OCI-LY1 (cell line): ENCODE measurements at regions not wholly inside any gene's neighbourhood (a gene's known extent, or its start where the extent isn't known, plus 50 kb on each side); places are given as distances from the start of the nearest gene placed in this dataset.

Experiments
- H2AFZ ChIP-seq: fragments of 200-600 bp; sonication (generic), shearing (Covaris generic); 2 replicates; pipeline ENCODE4 v1.6.0; 2014; ENCODE audit warnings: antibody characterized with exemption, mild to moderate bottlenecking, low read length
- H3F3A ChIP-seq: fragments of 200-600 bp; sonication (generic), shearing (Covaris generic); 2 replicates; pipeline ENCODE4 v1.6.0; 2014; ENCODE audit warnings: mild to moderate bottlenecking, antibody characterized with exemption, low read length, moderate library complexity; ENCODE audit not compliant: insufficient read depth
- H3K27ac ChIP-seq: fragments of 200-600 bp; sonication (generic); 2 replicates; pipeline ENCODE4 v1.5.1; 2014; ENCODE audit warnings: low read length, mixed run types, mild to moderate bottlenecking, low read depth; ENCODE audit not compliant: poor library complexity, severe bottlenecking
- H3K27me3 ChIP-seq: fragments of 200-600 bp; sonication (generic); 2 replicates; pipeline ENCODE4 v1.6.0; 2014; ENCODE audit warnings: antibody characterized with exemption, mild to moderate bottlenecking, low read length, moderate library complexity; ENCODE audit not compliant: insufficient read depth
- H3K36me3 ChIP-seq: fragments of 200-600 bp; sonication (generic); 2 replicates; pipeline ENCODE4 v1.6.1; 2014; ENCODE audit warnings: mild to moderate bottlenecking, antibody characterized with exemption, low read length, moderate library complexity, mixed read lengths; ENCODE audit not compliant: insufficient read depth
- H3K4me1 ChIP-seq: fragments of 200-600 bp; sonication (generic); 2 replicates; pipeline ENCODE4 v1.5.1; 2014; ENCODE audit warnings: mild to moderate bottlenecking, low read length, moderate library complexity; ENCODE audit not compliant: insufficient read depth, severe bottlenecking
- H3K4me2 ChIP-seq: fragments of 200-600 bp; sonication (generic), shearing (Covaris generic); 2 replicates; pipeline ENCODE4 v1.6.1; 2014; ENCODE audit warnings: low read length
- H3K4me3 ChIP-seq: fragments of 200-600 bp; sonication (generic); 2 replicates; pipeline ENCODE4 v1.5.1; 2014; ENCODE audit warnings: low read length, low read depth, mild to moderate bottlenecking, mixed read lengths; ENCODE audit not compliant: poor library complexity, severe bottlenecking
- H3K79me2 ChIP-seq: fragments of 200-600 bp; shearing (Covaris generic); 2 replicates; pipeline ENCODE4 v1.6.1; 2016; ENCODE audit warnings: mixed run types, low read length, mixed read lengths; ENCODE audit not compliant: insufficient read depth
- H3K9ac ChIP-seq: fragments of 200-600 bp; sonication (generic), shearing (Covaris generic); 2 replicates; pipeline ENCODE4 v1.6.1; 2014; ENCODE audit warnings: mild to moderate bottlenecking, low read length, mixed read lengths
- H3K9me2 ChIP-seq: fragments of 200-600 bp; sonication (generic), shearing (Covaris generic); 2 replicates; pipeline ENCODE4 v1.6.1; 2014; ENCODE audit warnings: low read depth, mild to moderate bottlenecking, low read length, mixed read lengths
- H3K9me3 ChIP-seq: fragments of 200-600 bp; shearing (Covaris generic); 2 replicates; pipeline ENCODE4 v1.6.1; 2014; ENCODE audit warnings: low read length, mixed read lengths
- H4K20me1 ChIP-seq: fragments of 200-600 bp; sonication (generic), shearing (Covaris generic); 2 replicates; pipeline ENCODE4 v1.6.0; 2016; ENCODE audit warnings: mild to moderate bottlenecking, low read length; ENCODE audit not compliant: insufficient read depth
- EZH2 ChIP-seq: fragments of 200-600 bp; sonication (generic), shearing (Covaris generic); IDR thresholded peaks from 2 replicates; pipeline ENCODE4 v1.8.0; 2017; ENCODE audit warnings: borderline replicate concordance, mixed run types, mild to moderate bottlenecking, antibody characterized with exemption, low read length, moderate library complexity, mixed read lengths
- TF ChIP-seq, protein P1 (sequence below): fragments of 200-600 bp; sonication (generic), shearing (Covaris generic); IDR thresholded peaks from 2 replicates; pipeline ENCODE4 v1.5.1; 2017; ENCODE audit warnings: mild to moderate bottlenecking, antibody characterized with exemption, low read length, moderate library complexity, mixed read lengths

GRCh38 chr16:60060731-60061130, 1326.6 kb upstream of the GOT2 start:
- Histone ChIP-seq H3K27me3 (no peaks in the 10 kb centered on the region), H3K9ac (no peak overlapping the region), H3K27ac (no peak overlapping the region), H3K4me2 (no peak overlapping the region), H2AFZ (no peak overlapping the region), H3F3A (no peaks in the 10 kb centered on the region), H3K4me3 (no peak overlapping the region), H3K36me3 (no peaks in the 10 kb centered on the region), H3K9me3 (no peaks in the 10 kb centered on the region), H4K20me1 (no peaks in the 10 kb centered on the region), H3K4me1 (no peaks in the 10 kb centered on the region), H3K9me2 (no peaks in the 10 kb centered on the region), H3K79me2 (no peaks in the 10 kb centered on the region)
- TF ChIP-seq, protein P1, sequence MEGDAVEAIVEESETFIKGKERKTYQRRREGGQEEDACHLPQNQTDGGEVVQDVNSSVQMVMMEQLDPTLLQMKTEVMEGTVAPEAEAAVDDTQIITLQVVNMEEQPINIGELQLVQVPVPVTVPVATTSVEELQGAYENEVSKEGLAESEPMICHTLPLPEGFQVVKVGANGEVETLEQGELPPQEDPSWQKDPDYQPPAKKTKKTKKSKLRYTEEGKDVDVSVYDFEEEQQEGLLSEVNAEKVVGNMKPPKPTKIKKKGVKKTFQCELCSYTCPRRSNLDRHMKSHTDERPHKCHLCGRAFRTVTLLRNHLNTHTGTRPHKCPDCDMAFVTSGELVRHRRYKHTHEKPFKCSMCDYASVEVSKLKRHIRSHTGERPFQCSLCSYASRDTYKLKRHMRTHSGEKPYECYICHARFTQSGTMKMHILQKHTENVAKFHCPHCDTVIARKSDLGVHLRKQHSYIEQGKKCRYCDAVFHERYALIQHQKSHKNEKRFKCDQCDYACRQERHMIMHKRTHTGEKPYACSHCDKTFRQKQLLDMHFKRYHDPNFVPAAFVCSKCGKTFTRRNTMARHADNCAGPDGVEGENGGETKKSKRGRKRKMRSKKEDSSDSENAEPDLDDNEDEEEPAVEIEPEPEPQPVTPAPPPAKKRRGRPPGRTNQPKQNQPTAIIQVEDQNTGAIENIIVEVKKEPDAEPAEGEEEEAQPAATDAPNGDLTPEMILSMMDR, result no peak

DNA sequence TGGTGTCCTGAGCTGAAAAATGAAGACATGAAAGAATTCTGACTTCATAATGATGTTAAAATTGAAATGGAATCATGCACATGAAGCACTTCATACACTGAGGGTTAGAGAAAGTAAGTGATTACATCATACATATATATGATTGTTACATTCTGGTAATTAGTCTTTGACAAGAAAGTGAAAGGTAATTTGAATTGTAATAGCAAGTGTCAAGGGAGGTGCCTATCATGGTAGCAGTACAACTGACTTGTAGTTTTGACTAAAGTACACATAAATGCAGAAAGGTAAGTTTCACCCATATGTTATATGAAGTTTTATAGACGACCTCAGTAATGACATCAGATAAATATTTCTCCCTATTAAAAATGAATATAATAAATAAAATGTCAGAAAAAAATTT, 1325.0 kb upstream of the GOT2 start:
- Histone ChIP-seq H2AFZ (no peak overlapping the region), H3K9me3 (no peaks in the 10 kb centered on the region), H3K27ac (no peak overlapping the region), H3K79me2 (no peaks in the 10 kb centered on the region), H3F3A (no peaks in the 10 kb centered on the region), H3K4me3 (no peak overlapping the region), H3K9ac (no peak overlapping the region), H3K4me1 (no peaks in the 10 kb centered on the region), H4K20me1 (no peaks in the 10 kb centered on the region), H3K9me2 (no peaks in the 10 kb centered on the region), H3K4me2 (no peak overlapping the region), H3K27me3 (no peaks in the 10 kb centered on the region), H3K36me3 (no peaks in the 10 kb centered on the region)
- TF ChIP-seq, protein P1, result no peak
- no peak for TF ChIP-seq EZH2

DNA sequence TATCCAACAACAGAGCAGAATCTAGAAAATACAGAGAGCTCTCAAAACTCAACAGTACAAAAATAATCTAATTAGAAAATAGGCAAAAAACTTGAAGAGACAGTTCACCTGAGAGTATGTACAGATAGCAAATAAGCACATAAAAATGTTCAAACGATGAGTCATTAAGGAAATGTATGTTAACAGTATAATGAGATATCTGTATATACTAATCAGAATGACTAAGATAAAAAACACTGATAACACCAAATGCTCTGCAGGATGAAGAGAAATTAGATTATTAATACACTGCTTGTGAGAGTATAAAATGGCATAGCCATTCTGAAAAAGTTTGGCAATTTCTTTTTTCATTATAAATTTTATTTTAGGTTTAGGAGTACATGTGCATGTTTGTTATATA, 1307.6 kb upstream of the GOT2 start:
- no peak overlapping the region for H3K27ac ChIP-seq
- H3K9me2 ChIP-seq, result no peaks in the 10 kb centered on the region
- TF ChIP-seq, protein P1, result no peak
- TF ChIP-seq EZH2, result no peak
- no peaks in the 10 kb centered on the region for H4K20me1 ChIP-seq
- no peak overlapping the region for H3K9ac ChIP-seq
- no peaks in the 10 kb centered on the region for H3F3A ChIP-seq
- no peaks in the 10 kb centered on the region for H3K79me2 ChIP-seq
- H3K27me3 ChIP-seq, result no peaks in the 10 kb centered on the region
- H3K4me3 ChIP-seq, result no peak overlapping the region
- H3K36me3 ChIP-seq, result no peaks in the 10 kb centered on the region
- no peaks in the 10 kb centered on the region for H3K9me3 ChIP-seq
- no peaks in the 10 kb centered on the region for H3K4me1 ChIP-seq
- H2AFZ ChIP-seq, result no peak overlapping the region
- H3K4me2 ChIP-seq, result no peak overlapping the region
